NCI-H2107 (cell line): ENCODE measurements at regions not wholly inside any gene's neighbourhood (a gene's known extent, or its start where the extent isn't known, plus 50 kb on each side); places are given as distances from the start of the nearest gene placed in this dataset.

Experiments
- DNase-seq: peaks from one replicate; lab custom pipeline; 2025; lab: John Stamatoyannopoulos, UW

- no peak for DNase-seq
These were observed 511.2 kb downstream of the SOX11 start for GRCh38 chr2:6203291-6203959.

- no peak for DNase-seq
These were observed 514.7 kb downstream of the SOX11 start for GRCh38 chr2:6206882-6207281.

GRCh38 chr2:6211236-6211635, 519.1 kb downstream of the SOX11 start:
- no peak for DNase-seq

GRCh38 chr2:6212491-6212890, 520.3 kb downstream of the SOX11 start:
- DNase-seq, result no peak

GRCh38 chr2:6213056-6213780, 521.0 kb downstream of the SOX11 start:
- DNase-seq, result no peak

GRCh38 chr2:6214471-6214870, 522.3 kb downstream of the SOX11 start:
- no peak for DNase-seq

- DNase-seq, result no peak
These were observed 522.9 kb downstream of the SOX11 start for GRCh38 chr2:6215053-6215452.

GRCh38 chr2:6216234-6216633, 524.0 kb downstream of the SOX11 start:
- DNase-seq, result no peak

- no peak for DNase-seq
These were observed 526.7 kb downstream of the SOX11 start for GRCh38 chr2:6218926-6219325.

GRCh38 chr2:6219906-6220305, 527.7 kb downstream of the SOX11 start:
- DNase-seq, result no peak

- DNase-seq, result no peak
These were observed 530.1 kb downstream of the SOX11 start for GRCh38 chr2:6222296-6222695.

- no peak for DNase-seq
These were observed 532.1 kb downstream of the SOX11 start for GRCh38 chr2:6224267-6224666.

- DNase-seq, result no peak
These were observed 536.1 kb downstream of the SOX11 start for GRCh38 chr2:6228251-6228650.

- DNase-seq, result no peak
These were observed 539.0 kb downstream of the SOX11 start for GRCh38 chr2:6231166-6231565.

GRCh38 chr2:6233993-6234392, 541.8 kb downstream of the SOX11 start:
- DNase-seq, result no peak

- no peak for DNase-seq
These were observed 542.5 kb downstream of the SOX11 start for GRCh38 chr2:6234702-6235101.

GRCh38 chr2:6236317-6236716, 544.1 kb downstream of the SOX11 start:
- DNase-seq, result no peak

- no peak for DNase-seq
These were observed 545.0 kb downstream of the SOX11 start for GRCh38 chr2:6237039-6237660.

- no peak for DNase-seq
These were observed 557.4 kb downstream of the SOX11 start for GRCh38 chr2:6249557-6249956.

- DNase-seq, result no peak
These were observed 562.3 kb downstream of the SOX11 start for GRCh38 chr2:6254441-6254840.

- DNase-seq, result no peak
These were observed 572.0 kb downstream of the SOX11 start for GRCh38 chr2:6264198-6264597.

- DNase-seq, result no peak
These were observed 584.2 kb downstream of the CMPK2 start for GRCh38 chr2:6281524-6281923.

- no peak for DNase-seq
These were observed 582.4 kb downstream of the CMPK2 start for GRCh38 chr2:6283259-6283658.
